ENCODE measurements at regions not wholly inside any gene's neighbourhood (a gene's known extent, or its start where the extent isn't known, plus 50 kb on each side); places are given as distances from the start of the nearest gene placed in this dataset.

- no peak for TF ChIP-seq CTCF (IDR thresholded peaks at IDR 0.05)
- no peak for TF ChIP-seq POLR2A (IDR thresholded peaks at IDR 0.05)
These were observed 210.7 kb upstream of the ATP2B1 start for GRCh38 chr12:89919241-89919906.

Data from heart left ventricle (tissue), 13 donors.